AG04450 (cell line): ENCODE measurements at regions not wholly inside any gene's neighbourhood (a gene's known extent, or its start where the extent isn't known, plus 50 kb on each side); places are given as distances from the start of the nearest gene placed in this dataset.

Source experiments
- CTCF ChIA-PET: fragments of 300-600, 350-600 bp; formaldehyde crosslinking; extraction: SDS; loops from one replicate; lab custom pipeline; 2022; ENCODE audit warnings: antibody characterized with exemption, inconsistent platforms; lab: Charles Lee
- POLR2A ChIA-PET: fragments of 350-600 bp; formaldehyde crosslinking; extraction: SDS; loops from one replicate; lab custom pipeline; 2021; ENCODE audit warnings: antibody characterized with exemption, inconsistent platforms; lab: Yijun Ruan, JAX
- DNase-seq: peaks from one replicate; pipeline ENCODE4 v3.0.0-alpha.2; 2011; ENCODE audit warnings: low read depth, low spot score
- H3K27ac ChIP-seq: one replicate; pipeline ENCODE4 v1.5.1; 2012; ENCODE audit warnings: low read depth, low read length, control low read depth
- H3K27me3 ChIP-seq: one replicate; pipeline ENCODE4 v1.6.0; 2012; ENCODE audit warnings: low read length; ENCODE audit not compliant: control insufficient read depth, insufficient read depth
- H3K4me3 ChIP-seq: 2 replicates; pipeline ENCODE4 v1.5.1; 2011; ENCODE audit warnings: mild to moderate bottlenecking, low read depth, low read length, control low read depth
- H3K9me3 ChIP-seq: 2 replicates; pipeline ENCODE4 v1.5.1; 2012; ENCODE audit warnings: low read length; ENCODE audit not compliant: control insufficient read depth, insufficient read depth
- CTCF ChIP-seq: IDR thresholded peaks from 2 replicates; pipeline ENCODE4 v1.5.1; 2011; ENCODE audit warnings: low read depth, low read length, control low read depth, inconsistent platforms

GRCh38 chr4:22941688-22942375 lies 249.1 kb downstream of the GBA3 start:
- ChIA-PET CTCF (no interaction called here), POLR2A (no interaction called here)
- TF ChIP-seq CTCF = no peak
- H3K4me3 ChIP-seq = no peak overlapping the region
- DNase-seq = no peak
- H3K9me3 ChIP-seq = no peaks in the 10 kb centered on the region
- no peaks in the 10 kb centered on the region for H3K27me3 ChIP-seq
- H3K27ac ChIP-seq = no peak overlapping the region

GRCh38 chr4:22932326-22932725 lies 239.6 kb downstream of the GBA3 start:
- Histone ChIP-seq H3K27ac (no peak overlapping the region), H3K27me3 (no peaks in the 10 kb centered on the region), H3K9me3 (no peaks in the 10 kb centered on the region), H3K4me3 (no peak overlapping the region)
- ChIA-PET POLR2A (no interaction called here), CTCF (no interaction called here)
- DNase-seq = no peak
- TF ChIP-seq CTCF = no peak

GRCh38 chr4:22922426-22922825 lies 229.7 kb downstream of the GBA3 start:
- Histone ChIP-seq H3K4me3 (no peak overlapping the region), H3K9me3 (no peaks in the 10 kb centered on the region), H3K27ac (no peak overlapping the region), H3K27me3 (no peaks in the 10 kb centered on the region)
- ChIA-PET CTCF (no interaction called here), POLR2A (no interaction called here)
- no peak for DNase-seq
- no peak for TF ChIP-seq CTCF

GRCh38 chr4:22921936-22922335 lies 229.2 kb downstream of the GBA3 start:
- no peak for DNase-seq
- no peaks in the 10 kb centered on the region for H3K27me3 ChIP-seq
- ChIA-PET CTCF (no interaction called here), POLR2A (no interaction called here)
- no peaks in the 10 kb centered on the region for H3K9me3 ChIP-seq
- no peak overlapping the region for H3K27ac ChIP-seq
- TF ChIP-seq CTCF = no peak
- H3K4me3 ChIP-seq = no peak overlapping the region

- DNase-seq = no peak
- no peak for TF ChIP-seq CTCF
- ChIA-PET CTCF (interaction anchor here (1.8 kb wide), 1 partner anchor 14 kb away, joined by 5 read pairs; no protein-coding TSS in a partner anchor), POLR2A (no interaction called here)
- Histone ChIP-seq H3K27ac (no peak overlapping the region), H3K27me3 (no peaks in the 10 kb centered on the region), H3K9me3 (no peaks in the 10 kb centered on the region; the same call in 1 of the 2 replicates), H3K4me3 (no peak overlapping the region)
These were observed 218.5 kb downstream of the GBA3 start for GRCh38 chr4:22911285-22911684.
